Breast epithelium (tissue), 4 donors: ENCODE measurements at regions not wholly inside any gene's neighbourhood (a gene's known extent, or its start where the extent isn't known, plus 50 kb on each side); places are given as distances from the start of the nearest gene placed in this dataset.
"Not testable (repeated sequence)": the region's sequence is repeated elsewhere in the genome, so short reads cannot be mapped to it uniquely, and the experiment has no call there.

ENCODE experiments used
- DNase-seq, 2 donors: peaks; one replicate each; pipeline ENCODE4 v3.0.0-alpha.2; 2019; ENCODE audit warnings: low spot score in 2 of 2
- H3K27ac ChIP-seq, 2 donors: fragments of 200-600 bp; sonication (generic) in 1 of 2; one replicate each; pipeline ENCODE4 v1.5.1; 2016 to 2019; ENCODE audit warnings: mild to moderate bottlenecking in 1 of 2
- H3K27me3 ChIP-seq, 2 donors: fragments of 200-600 bp; sonication (generic) in 1 of 2; one replicate each; pipeline versions ENCODE4 v1.5.1 to v1.6.0; 2017 to 2019; ENCODE audit warnings: control low read depth in 1 of 2, mild to moderate bottlenecking in 1 of 2
- H3K36me3 ChIP-seq: fragments of 200-600 bp; one replicate; pipeline ENCODE4 v1.5.1; 2019
- H3K4me1 ChIP-seq, 2 donors: fragments of 200-600 bp; sonication (generic); one replicate each; pipeline ENCODE4 v1.5.1; 2016 to 2019; ENCODE audit warnings: control low read depth in 1 of 2
- H3K4me3 ChIP-seq, 3 donors: fragments of 200-600 bp; sonication (generic); 1 replicate in 2 of 3; 2 replicates in 1 of 3; pipeline ENCODE4 v1.5.1; 2016 to 2019; ENCODE audit warnings: mild to moderate bottlenecking in 3 of 3, moderate library complexity in 2 of 3
- H3K9me3 ChIP-seq, 2 donors: fragments of 200-600 bp; sonication (generic) in 1 of 2; one replicate each; pipeline ENCODE4 v1.5.1; 2016 to 2019; ENCODE audit warnings: control low read depth in 1 of 2
- POLR2A ChIP-seq: fragments of 450-650 bp; IDR thresholded peaks from one replicate; pipeline ENCODE4 v1.6.1; 2016; ENCODE audit warnings: antibody characterized with exemption, mild to moderate bottlenecking, moderate library complexity
- POLR2AphosphoS5 ChIP-seq, 3 donors: sonication (generic); formaldehyde crosslinking; IDR thresholded peaks; one replicate each; pipeline ENCODE4 v1.6.1; 2017; ENCODE audit warnings: antibody characterized with exemption in 3 of 3
- intact Hi-C: fragments of 100-400 bp; cut with DNase I; formaldehyde crosslinking; loops from one replicate; pipeline ENCODE4 v1.15.1; 2023; ENCODE audit warnings: low total_unique reads
- TF ChIP-seq, protein P1 (sequence below), 3 donors: fragments of 450-650 bp; IDR thresholded peaks; one replicate each; pipeline ENCODE4 v1.5.1; 2016 to 2017; ENCODE audit warnings: antibody characterized with exemption in 3 of 3, mild to moderate bottlenecking in 3 of 3, moderate library complexity in 3 of 3

DNA sequence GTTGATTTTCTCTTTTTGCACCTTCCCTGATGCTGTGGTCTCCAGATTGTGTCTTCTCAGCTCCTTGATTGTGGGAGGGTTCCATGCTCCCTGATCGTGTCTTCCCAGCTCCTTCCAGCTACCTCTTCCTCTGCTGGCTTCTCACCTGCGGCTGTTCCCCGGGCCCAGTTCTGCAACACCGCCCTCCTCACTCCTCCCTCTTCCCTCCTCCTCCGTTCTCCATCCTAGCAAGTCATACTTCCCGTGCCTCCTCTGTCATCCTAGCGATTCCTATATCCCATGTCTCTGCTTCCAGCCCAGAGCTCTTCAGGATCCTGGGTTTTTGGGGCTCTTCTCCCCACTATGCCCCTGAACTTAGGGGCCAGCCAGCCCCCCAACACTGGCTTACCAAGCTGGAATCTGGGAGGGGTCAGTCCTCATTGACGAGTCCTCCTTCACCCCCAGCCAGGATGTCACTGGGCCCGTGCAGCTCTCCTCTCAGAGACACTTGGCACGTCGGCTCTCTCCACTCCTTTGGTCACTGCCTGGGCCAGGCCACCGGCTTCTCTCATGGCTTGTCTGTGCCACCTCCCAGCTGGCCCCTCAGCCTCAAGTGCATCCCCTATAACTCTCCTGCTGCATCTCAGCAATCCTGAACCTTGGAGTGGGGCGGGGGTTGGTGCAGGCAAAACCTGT is 255.4 kb upstream of the MVB12B start:
- intact Hi-C loops = no loop called here
- no peak for DNase-seq
- peaks cover 0 to 30% of the 10 kb centered on the region in 2 donors for H3K27me3 ChIP-seq

DNA sequence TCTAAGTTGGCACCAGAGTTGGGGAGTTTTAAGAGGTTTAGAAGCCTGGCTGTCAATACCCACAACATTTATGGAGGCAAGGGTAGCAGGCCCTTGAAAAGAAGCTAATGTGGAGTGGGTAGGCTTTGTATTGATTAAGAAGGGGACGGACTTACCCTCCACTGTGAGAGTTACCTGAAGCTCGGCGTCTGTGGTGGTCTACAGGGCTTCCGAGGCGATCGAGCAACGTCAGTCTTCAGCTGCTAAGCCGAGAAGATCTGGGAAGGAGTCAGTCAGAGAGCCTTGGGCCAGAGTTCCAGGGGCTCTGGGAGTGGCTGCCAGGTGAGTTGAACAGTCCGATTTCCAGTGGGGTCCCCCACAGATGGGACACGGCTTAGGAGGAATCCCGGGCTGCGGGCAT is 249.0 kb upstream of the MVB12B start:
- H3K36me3 ChIP-seq, H3K27me3 ChIP-seq, H3K27ac ChIP-seq, DNase-seq, H3K9me3 ChIP-seq, intact Hi-C loops, H3K4me3 ChIP-seq, H3K4me1 ChIP-seq: not testable (repeated sequence)

More for the DNA sequence above, 255.4 kb upstream of the MVB12B start:
- Histone ChIP-seq H3K9me3 (no peaks in the 10 kb centered on the region), H3K4me3 (no peak overlapping the region), H3K27ac (no peak overlapping the region), H3K4me1 (no peaks in the 10 kb centered on the region), H3K36me3 (no peaks in the 10 kb centered on the region)
- TF ChIP-seq, protein P1, sequence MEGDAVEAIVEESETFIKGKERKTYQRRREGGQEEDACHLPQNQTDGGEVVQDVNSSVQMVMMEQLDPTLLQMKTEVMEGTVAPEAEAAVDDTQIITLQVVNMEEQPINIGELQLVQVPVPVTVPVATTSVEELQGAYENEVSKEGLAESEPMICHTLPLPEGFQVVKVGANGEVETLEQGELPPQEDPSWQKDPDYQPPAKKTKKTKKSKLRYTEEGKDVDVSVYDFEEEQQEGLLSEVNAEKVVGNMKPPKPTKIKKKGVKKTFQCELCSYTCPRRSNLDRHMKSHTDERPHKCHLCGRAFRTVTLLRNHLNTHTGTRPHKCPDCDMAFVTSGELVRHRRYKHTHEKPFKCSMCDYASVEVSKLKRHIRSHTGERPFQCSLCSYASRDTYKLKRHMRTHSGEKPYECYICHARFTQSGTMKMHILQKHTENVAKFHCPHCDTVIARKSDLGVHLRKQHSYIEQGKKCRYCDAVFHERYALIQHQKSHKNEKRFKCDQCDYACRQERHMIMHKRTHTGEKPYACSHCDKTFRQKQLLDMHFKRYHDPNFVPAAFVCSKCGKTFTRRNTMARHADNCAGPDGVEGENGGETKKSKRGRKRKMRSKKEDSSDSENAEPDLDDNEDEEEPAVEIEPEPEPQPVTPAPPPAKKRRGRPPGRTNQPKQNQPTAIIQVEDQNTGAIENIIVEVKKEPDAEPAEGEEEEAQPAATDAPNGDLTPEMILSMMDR (IDR thresholded peaks at IDR 0.05) = no peak
- no peak for TF ChIP-seq POLR2AphosphoS5 (IDR thresholded peaks at IDR 0.05)
- TF ChIP-seq POLR2A = no peak

DNA sequence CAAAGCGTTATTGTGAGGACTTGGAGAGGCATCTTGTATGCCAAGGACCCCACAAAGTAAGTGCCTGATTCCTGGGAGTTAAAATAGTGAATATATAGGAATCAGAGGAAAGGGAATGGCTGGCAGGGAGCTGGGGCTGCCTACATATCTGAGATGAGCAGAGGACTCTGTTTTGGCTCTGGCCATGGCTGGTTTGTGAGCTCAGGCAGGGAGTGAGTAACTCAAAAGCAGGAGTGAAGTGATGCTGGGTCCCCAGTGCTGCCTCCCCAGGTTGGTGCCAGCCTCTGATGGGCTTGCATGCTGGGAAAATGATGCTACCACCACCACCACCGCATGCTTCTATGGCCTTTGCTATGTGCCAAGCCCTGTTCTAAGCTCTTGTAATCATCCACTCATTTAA is 246.0 kb upstream of the MVB12B start:
- H3K4me3 ChIP-seq = no peak overlapping the region
- no peak overlapping the region for H3K27ac ChIP-seq
- no peak for DNase-seq
- intact Hi-C loops = no loop called here
- peaks cover 0 to 9% of the 10 kb centered on the region in 2 donors for H3K27me3 ChIP-seq
- no peaks in the 10 kb centered on the region for H3K36me3 ChIP-seq
- no peaks in the 10 kb centered on the region for H3K9me3 ChIP-seq
- TF ChIP-seq POLR2A = no peak
- no peak for TF ChIP-seq POLR2AphosphoS5 (IDR thresholded peaks at IDR 0.05)
- TF ChIP-seq, protein P1 (IDR thresholded peaks at IDR 0.05) = no peak
- H3K4me1 ChIP-seq = no peaks in the 10 kb centered on the region

DNA sequence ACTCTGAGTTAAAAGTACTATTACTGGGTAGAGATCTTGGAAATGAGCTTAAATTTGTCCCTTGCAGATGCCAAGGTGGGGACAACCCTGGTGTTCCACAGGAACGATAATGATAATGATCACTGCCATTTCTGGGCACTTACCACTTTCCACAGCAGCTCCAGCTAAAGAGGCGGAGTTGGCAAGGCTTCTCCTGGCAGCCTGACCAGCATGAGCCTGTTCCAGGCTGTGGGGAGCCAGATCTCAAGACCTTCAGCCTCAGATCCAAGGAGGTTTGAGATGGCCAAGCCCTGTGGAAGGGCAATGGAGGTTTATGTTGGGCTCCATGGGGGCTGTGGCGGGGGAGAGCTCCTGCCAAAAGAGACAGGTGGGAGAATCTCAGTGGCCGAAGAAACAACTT is 244.9 kb upstream of the MVB12B start:
- no peaks in the 10 kb centered on the region for H3K4me1 ChIP-seq
- intact Hi-C loops = no loop called here
- no peaks in the 10 kb centered on the region for H3K9me3 ChIP-seq
- no peak for TF ChIP-seq POLR2AphosphoS5 (IDR thresholded peaks at IDR 0.05)
- TF ChIP-seq, protein P1 (IDR thresholded peaks at IDR 0.05) = no peak
- no peak for TF ChIP-seq POLR2A
- H3K27ac ChIP-seq = no peak overlapping the region
- no peaks in the 10 kb centered on the region for H3K36me3 ChIP-seq
- no peak for DNase-seq
- H3K4me3 ChIP-seq = no peak overlapping the region
- H3K27me3 ChIP-seq = peaks cover 0 to 11% of the 10 kb centered on the region in 2 donors

DNA sequence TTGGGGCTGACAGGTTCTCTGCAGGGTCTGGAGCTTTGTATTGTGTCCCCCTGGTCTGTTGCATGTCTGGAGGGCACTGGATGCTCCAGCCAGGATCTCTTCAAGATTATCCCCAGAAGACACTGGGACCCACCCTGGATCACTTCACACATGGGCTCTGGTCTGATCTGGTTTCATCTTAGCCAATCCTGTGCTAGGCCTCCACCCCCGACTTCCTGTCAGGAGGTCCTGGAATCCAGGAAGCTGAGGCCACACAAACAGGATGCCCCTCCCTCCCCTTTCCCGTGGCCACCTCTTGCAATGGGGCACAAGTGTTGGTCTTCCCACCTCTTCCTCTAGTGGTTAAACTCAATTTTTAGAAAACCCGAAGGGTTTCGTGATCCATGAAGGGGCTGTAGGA is 242.6 kb upstream of the MVB12B start:
- intact Hi-C loops = no loop called here
- Histone ChIP-seq H3K36me3 (no peaks in the 10 kb centered on the region), H3K4me3 (no peak overlapping the region), H3K4me1 (no peaks in the 10 kb centered on the region), H3K27ac (no peak overlapping the region), H3K9me3 (no peaks in the 10 kb centered on the region), H3K27me3 (peaks cover 0 to 11% of the 10 kb centered on the region in 2 donors)
- no peak for TF ChIP-seq POLR2AphosphoS5 (IDR thresholded peaks at IDR 0.05)
- TF ChIP-seq, protein P1 (IDR thresholded peaks at IDR 0.05) = no peak
- no peak for TF ChIP-seq POLR2A
- DNase-seq = no peak

DNA sequence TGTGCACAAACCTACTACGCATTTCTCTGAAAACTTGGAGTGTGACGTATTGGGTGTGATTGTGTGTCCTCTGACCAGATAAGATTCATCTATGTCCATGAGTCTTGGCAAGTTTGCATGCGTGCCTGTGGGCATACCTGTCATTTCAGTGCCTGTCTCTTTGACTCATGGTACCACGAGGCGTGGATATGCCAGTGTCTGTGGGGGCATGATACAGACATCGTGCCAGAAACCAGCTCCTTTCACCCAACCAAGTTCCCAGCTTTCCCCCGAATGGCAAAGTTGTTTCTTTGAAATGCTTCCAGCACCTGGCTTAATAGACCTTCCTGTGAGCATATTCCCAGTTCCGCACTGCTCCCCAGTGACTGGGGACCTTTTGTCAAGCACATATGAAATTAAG is 241.9 kb upstream of the MVB12B start:
- Histone ChIP-seq H3K4me3 (no peak overlapping the region), H3K36me3 (no peaks in the 10 kb centered on the region), H3K9me3 (no peaks in the 10 kb centered on the region), H3K27ac (no peak overlapping the region), H3K27me3 (peaks cover 0 to 11% of the 10 kb centered on the region in 2 donors), H3K4me1 (no peaks in the 10 kb centered on the region)
- intact Hi-C loops = no loop called here
- DNase-seq = no peak
- TF ChIP-seq POLR2AphosphoS5 (IDR thresholded peaks at IDR 0.05) (no peak), POLR2A (no peak)
- TF ChIP-seq, protein P1 (IDR thresholded peaks at IDR 0.05) = no peak
